Neural cell (in vitro differentiated cells): ENCODE measurements at regions not wholly inside any gene's neighbourhood (a gene's known extent, or its start where the extent isn't known, plus 50 kb on each side); places are given as distances from the start of the nearest gene placed in this dataset.

Experiments used
- CTCF ChIP-seq: fragments of 450-650 bp; IDR thresholded peaks from 2 replicates; pipeline ENCODE4 v1.5.1; 2014; ENCODE audit warnings: antibody characterized with exemption, mild to moderate bottlenecking, moderate library complexity; ENCODE audit not compliant: poor library complexity, severe bottlenecking
- EP300 ChIP-seq: fragments of 450-650 bp; conservative IDR thresholded peaks from 2 replicates; pipeline ENCODE4 v1.6.1; 2014; ENCODE audit warnings: antibody characterized with exemption, mild to moderate bottlenecking, moderate library complexity; ENCODE audit not compliant: poor library complexity, severe bottlenecking

GRCh38 chr11:27902981-27903624 lies 202.8 kb upstream of the BDNF start:
- no peak for TF ChIP-seq CTCF
- peak; percentile 93 for TF ChIP-seq EP300
